Chondrocyte (in vitro differentiated cells): ENCODE measurements at regions not wholly inside any gene's neighbourhood (a gene's known extent, or its start where the extent isn't known, plus 50 kb on each side); places are given as distances from the start of the nearest gene placed in this dataset.
A peak's percentile ranks its signal among the peaks of the same experiment; 100 is the strongest.

Experiments
- DNase-seq: peaks from one replicate; pipeline ENCODE4 v3.0.0; 2021; ENCODE audit warnings: mixed read lengths, low spot score
- H3K27ac Mint-ChIP-seq: one replicate; pipeline ENCODE4 v1.8.0; 2021; ENCODE audit warnings: mild to moderate bottlenecking, moderate library complexity, mixed read lengths; ENCODE audit not compliant: unreplicated experiment
- H3K27me3 Mint-ChIP-seq: 2 replicates; pipeline ENCODE4 v1.8.0; 2021; ENCODE audit warnings: low read depth, mixed read lengths
- H3K36me3 Mint-ChIP-seq: 2 replicates; pipeline ENCODE4 v1.8.0; 2021; ENCODE audit warnings: low read depth, mixed read lengths
- H3K4me1 Mint-ChIP-seq: 2 replicates; pipeline ENCODE4 v1.8.0; 2021; ENCODE audit warnings: low read depth, mild to moderate bottlenecking, mixed read lengths
- H3K4me3 Mint-ChIP-seq: one replicate; pipeline ENCODE4 v1.8.0; 2021; ENCODE audit warnings: mild to moderate bottlenecking, moderate library complexity, mixed read lengths; ENCODE audit not compliant: unreplicated experiment
- H3K9me3 Mint-ChIP-seq: 2 replicates; pipeline ENCODE4 v1.8.0; 2021; ENCODE audit warnings: low read depth, mixed read lengths
- TF ChIP-seq, protein P1 (sequence below): fragments of 200-600 bp; sonication (generic); IDR thresholded peaks from 2 replicates; pipeline ENCODE4 v1.5.0; 2021; ENCODE audit warnings: antibody characterized with exemption, mild to moderate bottlenecking, moderate library complexity

DNA sequence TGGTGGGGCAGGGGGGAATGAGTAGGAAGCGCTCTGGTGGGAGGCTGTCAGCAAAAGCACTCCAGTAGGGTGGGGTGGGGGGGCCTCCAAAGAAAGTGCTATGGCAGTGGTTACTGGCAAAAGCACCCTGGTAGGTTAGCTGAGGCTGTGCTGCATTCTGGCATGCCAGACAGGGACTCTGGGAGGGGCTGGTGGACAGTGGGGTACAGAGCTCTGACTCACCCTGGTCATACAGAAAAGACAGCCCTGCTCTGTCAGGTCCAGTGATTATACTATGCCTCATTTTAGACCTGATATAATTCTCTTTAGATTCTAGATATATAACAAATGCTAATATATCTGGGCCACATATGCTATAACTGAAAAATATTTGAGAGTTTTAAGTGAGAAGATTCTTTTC lies 82.8 kb upstream of the CPNE4 start:
- Mint-ChIP-seq H3K4me1 (no peaks in the 10 kb centered on the region), H3K9me3 (peaks cover 29% of the 10 kb centered on the region), H3K27ac (no peak overlapping the region), H3K27me3 (peaks cover 20% of the 10 kb centered on the region), H3K4me3 (no peak overlapping the region), H3K36me3 (peaks cover 2% of the 10 kb centered on the region)
- DNase-seq, result no peak
- TF ChIP-seq, protein P1, sequence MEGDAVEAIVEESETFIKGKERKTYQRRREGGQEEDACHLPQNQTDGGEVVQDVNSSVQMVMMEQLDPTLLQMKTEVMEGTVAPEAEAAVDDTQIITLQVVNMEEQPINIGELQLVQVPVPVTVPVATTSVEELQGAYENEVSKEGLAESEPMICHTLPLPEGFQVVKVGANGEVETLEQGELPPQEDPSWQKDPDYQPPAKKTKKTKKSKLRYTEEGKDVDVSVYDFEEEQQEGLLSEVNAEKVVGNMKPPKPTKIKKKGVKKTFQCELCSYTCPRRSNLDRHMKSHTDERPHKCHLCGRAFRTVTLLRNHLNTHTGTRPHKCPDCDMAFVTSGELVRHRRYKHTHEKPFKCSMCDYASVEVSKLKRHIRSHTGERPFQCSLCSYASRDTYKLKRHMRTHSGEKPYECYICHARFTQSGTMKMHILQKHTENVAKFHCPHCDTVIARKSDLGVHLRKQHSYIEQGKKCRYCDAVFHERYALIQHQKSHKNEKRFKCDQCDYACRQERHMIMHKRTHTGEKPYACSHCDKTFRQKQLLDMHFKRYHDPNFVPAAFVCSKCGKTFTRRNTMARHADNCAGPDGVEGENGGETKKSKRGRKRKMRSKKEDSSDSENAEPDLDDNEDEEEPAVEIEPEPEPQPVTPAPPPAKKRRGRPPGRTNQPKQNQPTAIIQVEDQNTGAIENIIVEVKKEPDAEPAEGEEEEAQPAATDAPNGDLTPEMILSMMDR, result no peak

- H3K9me3 Mint-ChIP-seq, result peaks cover 23% of the 10 kb centered on the region
- TF ChIP-seq, protein P1, result no peak
- H3K4me3 Mint-ChIP-seq, result no peak overlapping the region
- no peaks in the 10 kb centered on the region for H3K4me1 Mint-ChIP-seq
- H3K27me3 Mint-ChIP-seq, result peaks cover 23% of the 10 kb centered on the region
- H3K36me3 Mint-ChIP-seq, result peaks cover 3% of the 10 kb centered on the region
- DNase-seq, result no peak
- no peak overlapping the region for H3K27ac Mint-ChIP-seq
Observed at GRCh38 chr3:132119531-132119930, 84.7 kb upstream of the CPNE4 start.

- H3K27me3 Mint-ChIP-seq, result peaks cover 20% of the 10 kb centered on the region
- TF ChIP-seq, protein P1, result no peak
- no peak overlapping the region for H3K27ac Mint-ChIP-seq
- no peak for DNase-seq
- peaks cover 9% of the 10 kb centered on the region for H3K9me3 Mint-ChIP-seq
- H3K4me3 Mint-ChIP-seq, result no peak overlapping the region
- no peaks in the 10 kb centered on the region for H3K4me1 Mint-ChIP-seq
- peaks cover 3% of the 10 kb centered on the region for H3K36me3 Mint-ChIP-seq
Observed at GRCh38 chr3:132124096-132124495, 89.3 kb upstream of the CPNE4 start.

DNA sequence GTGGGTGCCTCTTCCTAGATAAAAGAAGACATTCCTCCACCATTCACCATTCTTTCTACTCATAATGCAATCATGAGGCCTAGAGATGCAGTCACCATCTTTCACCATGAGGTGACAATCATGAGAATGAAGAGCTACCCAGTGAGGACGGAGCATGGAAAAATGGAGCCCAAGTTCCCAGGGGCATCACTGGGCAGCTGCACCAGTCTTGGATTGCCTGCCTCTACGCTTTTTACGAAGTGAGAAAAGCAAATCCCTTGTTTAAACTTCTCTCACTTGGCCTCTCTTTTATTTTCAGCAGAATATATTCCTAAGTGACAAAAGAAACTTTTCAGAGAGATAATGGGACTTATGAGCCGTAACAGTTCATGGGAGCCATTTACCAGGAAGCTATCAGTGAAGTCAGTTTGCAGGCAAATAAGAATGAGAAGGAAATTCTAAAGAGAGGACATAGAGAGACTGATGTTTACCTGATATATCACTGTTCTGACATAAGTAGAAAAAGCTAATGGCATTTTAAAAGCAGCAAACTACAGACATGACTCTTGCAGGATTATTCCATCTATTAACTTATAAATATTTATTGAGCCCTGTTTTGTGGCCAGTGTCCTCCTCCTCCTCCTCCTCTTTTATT lies 90.0 kb upstream of the CPNE4 start:
- peaks cover 9% of the 10 kb centered on the region for H3K9me3 Mint-ChIP-seq
- H3K4me3 Mint-ChIP-seq, result no peak overlapping the region
- TF ChIP-seq, protein P1, result no peak
- H3K27me3 Mint-ChIP-seq, result peaks cover 20% of the 10 kb centered on the region
- H3K4me1 Mint-ChIP-seq, result no peaks in the 10 kb centered on the region
- no peak overlapping the region for H3K27ac Mint-ChIP-seq
- H3K36me3 Mint-ChIP-seq, result peaks cover 3% of the 10 kb centered on the region
- no peak for DNase-seq

- DNase-seq, result no peak
- Mint-ChIP-seq H3K36me3 (peaks cover 3% of the 10 kb centered on the region), H3K9me3 (peaks cover 3% of the 10 kb centered on the region), H3K4me3 (no peak overlapping the region), H3K27ac (peak overlapping the region; percentile 84), H3K27me3 (no peaks in the 10 kb centered on the region), H3K4me1 (peaks cover 35% of the 10 kb centered on the region)
- TF ChIP-seq, protein P1, result no peak
Observed at GRCh38 chr3:132134611-132135010, 99.8 kb upstream of the CPNE4 start.
